ENCODE measurements at regions not wholly inside any gene's neighbourhood (a gene's known extent, or its start where the extent isn't known, plus 50 kb on each side); places are given as distances from the start of the nearest gene placed in this dataset.

DNA sequence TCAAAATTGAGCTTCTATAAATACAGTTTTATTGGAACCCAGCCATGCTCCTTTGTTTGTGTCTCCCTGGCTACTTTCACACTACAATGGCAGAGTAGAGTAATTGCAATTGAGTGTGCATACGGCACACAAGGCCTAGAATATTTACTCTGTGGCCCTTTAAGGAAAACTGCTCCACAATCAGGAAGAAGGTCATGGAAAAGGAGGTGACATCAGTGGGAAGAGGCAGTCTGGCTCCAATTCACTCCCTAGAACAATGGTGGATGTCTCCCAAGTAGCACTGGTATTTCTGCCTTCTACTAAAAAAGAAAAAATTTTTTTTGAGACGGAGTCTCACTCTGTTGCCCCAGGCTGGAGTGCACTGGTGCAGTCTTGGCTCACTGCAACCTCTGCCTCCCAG is 51.3 kb downstream of the KRTAP19-8 start:
- TF ChIP-seq, protein P1, sequence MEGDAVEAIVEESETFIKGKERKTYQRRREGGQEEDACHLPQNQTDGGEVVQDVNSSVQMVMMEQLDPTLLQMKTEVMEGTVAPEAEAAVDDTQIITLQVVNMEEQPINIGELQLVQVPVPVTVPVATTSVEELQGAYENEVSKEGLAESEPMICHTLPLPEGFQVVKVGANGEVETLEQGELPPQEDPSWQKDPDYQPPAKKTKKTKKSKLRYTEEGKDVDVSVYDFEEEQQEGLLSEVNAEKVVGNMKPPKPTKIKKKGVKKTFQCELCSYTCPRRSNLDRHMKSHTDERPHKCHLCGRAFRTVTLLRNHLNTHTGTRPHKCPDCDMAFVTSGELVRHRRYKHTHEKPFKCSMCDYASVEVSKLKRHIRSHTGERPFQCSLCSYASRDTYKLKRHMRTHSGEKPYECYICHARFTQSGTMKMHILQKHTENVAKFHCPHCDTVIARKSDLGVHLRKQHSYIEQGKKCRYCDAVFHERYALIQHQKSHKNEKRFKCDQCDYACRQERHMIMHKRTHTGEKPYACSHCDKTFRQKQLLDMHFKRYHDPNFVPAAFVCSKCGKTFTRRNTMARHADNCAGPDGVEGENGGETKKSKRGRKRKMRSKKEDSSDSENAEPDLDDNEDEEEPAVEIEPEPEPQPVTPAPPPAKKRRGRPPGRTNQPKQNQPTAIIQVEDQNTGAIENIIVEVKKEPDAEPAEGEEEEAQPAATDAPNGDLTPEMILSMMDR (IDR thresholded peaks at IDR 0.05), result no peak
- no peak for TF ChIP-seq POLR2A (IDR thresholded peaks at IDR 0.05)
- TF ChIP-seq EP300 (IDR thresholded peaks at IDR 0.05), result no peak
- 68 to 85% (median 84%) methylated on average over 2 of the region's 2 CpGs for WGBS, 3 donors
- Histone ChIP-seq H3K36me3 (no peaks in the 10 kb centered on the region), H3K4me1 (ENCODE audit: insufficient read depth) (no peaks in the 10 kb centered on the region), H3K27me3 (no peaks in the 10 kb centered on the region), H3K9me3 (no peaks in the 10 kb centered on the region), H3K27ac (no peak overlapping the region), H3K4me3 (no peak overlapping the region)
- DNase-seq, result no peak
- intact Hi-C loops (cut with DNase I), result no loop called here

GRCh38 chr21:30984889-30985288 is 53.4 kb downstream of the KRTAP19-8 start:
- TF ChIP-seq EP300 (IDR thresholded peaks at IDR 0.05) (no peak), POLR2A (IDR thresholded peaks at IDR 0.05) (no peak)
- TF ChIP-seq, protein P1 (IDR thresholded peaks at IDR 0.05), result no peak
- Histone ChIP-seq H3K27me3 (no peaks in the 10 kb centered on the region), H3K36me3 (no peaks in the 10 kb centered on the region), H3K4me1 (ENCODE audit: insufficient read depth) (no peaks in the 10 kb centered on the region), H3K4me3 (no peak overlapping the region), H3K27ac (no peak overlapping the region), H3K9me3 (no peaks in the 10 kb centered on the region)
- intact Hi-C loops (cut with DNase I), result no loop called here
- WGBS, 3 donors, result 54 to 68% (median 55%) methylated on average over 3 of the region's 3 CpGs
- DNase-seq, result no peak

- H3K9me3 ChIP-seq, result no peaks in the 10 kb centered on the region
- TF ChIP-seq, protein P1 (IDR thresholded peaks at IDR 0.05), result no peak
- no peak for TF ChIP-seq EP300 (IDR thresholded peaks at IDR 0.05)
- no peak for TF ChIP-seq POLR2A (IDR thresholded peaks at IDR 0.05)
- 70 to 82% (median 71%) methylated on average over 1 of the region's 1 CpG for WGBS, 3 donors
- DNase-seq, result no peak
- H3K36me3 ChIP-seq, result no peaks in the 10 kb centered on the region
- no peak overlapping the region for H3K4me3 ChIP-seq
- no peaks in the 10 kb centered on the region for H3K27me3 ChIP-seq
- intact Hi-C loops (cut with DNase I), result no loop called here
- no peaks in the 10 kb centered on the region for H3K4me1 ChIP-seq (ENCODE audit: insufficient read depth)
- H3K27ac ChIP-seq, result no peak overlapping the region
Measured at GRCh38 chr21:30981403-30981802, 56.9 kb downstream of the KRTAP19-8 start.

GRCh38 chr21:30979054-30979453 is 59.2 kb downstream of the KRTAP19-8 start:
- no peaks in the 10 kb centered on the region for H3K36me3 ChIP-seq
- H3K27me3 ChIP-seq, result no peaks in the 10 kb centered on the region
- intact Hi-C loops (cut with DNase I), result no loop called here
- H3K4me3 ChIP-seq, result no peak overlapping the region
- TF ChIP-seq, protein P1 (IDR thresholded peaks at IDR 0.05), result no peak
- TF ChIP-seq EP300 (IDR thresholded peaks at IDR 0.05) (no peak), POLR2A (IDR thresholded peaks at IDR 0.05) (no peak)
- no peak for DNase-seq
- no peak overlapping the region for H3K27ac ChIP-seq
- no peaks in the 10 kb centered on the region for H3K9me3 ChIP-seq
- WGBS, 3 donors, result 80 to 90% (median 81%) methylated on average over 1 of the region's 1 CpG
- no peaks in the 10 kb centered on the region for H3K4me1 ChIP-seq (ENCODE audit: insufficient read depth)

- Histone ChIP-seq H3K27me3 (no peaks in the 10 kb centered on the region), H3K9me3 (no peaks in the 10 kb centered on the region), H3K4me1 (ENCODE audit: insufficient read depth) (no peaks in the 10 kb centered on the region), H3K4me3 (no peak overlapping the region), H3K36me3 (no peaks in the 10 kb centered on the region), H3K27ac (no peak overlapping the region)
- no peak for DNase-seq
- intact Hi-C loops (cut with DNase I), result no loop called here
- WGBS, 3 donors, result 83 to 89% (median 84%) methylated on average over 2 of the region's 2 CpGs
- TF ChIP-seq, protein P1 (IDR thresholded peaks at IDR 0.05), result no peak
- no peak for TF ChIP-seq POLR2A (IDR thresholded peaks at IDR 0.05)
- TF ChIP-seq EP300 (IDR thresholded peaks at IDR 0.05), result no peak
Measured at GRCh38 chr21:30964283-30964682, 74.0 kb downstream of the KRTAP19-8 start.
